Immature natural killer cell (primary cell): ENCODE measurements at regions not wholly inside any gene's neighbourhood (a gene's known extent, or its start where the extent isn't known, plus 50 kb on each side); places are given as distances from the start of the nearest gene placed in this dataset.

Source experiments
- DNase-seq, 3 donors: peaks; one replicate each; pipeline ENCODE4 v3.0.0; 2022; ENCODE audit warnings: mixed read lengths in 1 of 3
- H3K27ac Mint-ChIP-seq, 6 donors: one replicate each; pipeline ENCODE4 v1.8.0; 2020; ENCODE audit warnings: mixed read lengths in 6 of 6, mild to moderate bottlenecking in 5 of 6, inconsistent platforms in 4 of 6, moderate library complexity in 3 of 6
- H3K27me3 Mint-ChIP-seq, 3 donors: one replicate each; pipeline ENCODE4 v1.8.0; 2020 to 2021; ENCODE audit warnings: low read depth in 3 of 3, mild to moderate bottlenecking in 3 of 3, mixed read lengths in 3 of 3, moderate library complexity in 3 of 3, inconsistent platforms in 1 of 3
- H3K36me3 Mint-ChIP-seq, 3 donors: one replicate each; pipeline ENCODE4 v1.8.0; 2020; ENCODE audit warnings: mixed read lengths in 3 of 3, inconsistent platforms in 2 of 3, mild to moderate bottlenecking in 2 of 3
- H3K4me1 Mint-ChIP-seq, 2 donors: one replicate each; pipeline ENCODE4 v1.8.0; 2020; ENCODE audit warnings: inconsistent platforms in 2 of 2, mild to moderate bottlenecking in 2 of 2, mixed read lengths in 2 of 2, moderate library complexity in 1 of 2
- H3K4me3 Mint-ChIP-seq, 5 donors: one replicate each; pipeline ENCODE4 v1.8.0; 2020; ENCODE audit warnings: mild to moderate bottlenecking in 5 of 5, mixed read lengths in 5 of 5, inconsistent platforms in 3 of 5, moderate library complexity in 3 of 5
- H3K9me3 Mint-ChIP-seq, 6 donors: one replicate each; pipeline ENCODE4 v1.8.0; 2020; ENCODE audit warnings: mild to moderate bottlenecking in 6 of 6, mixed read lengths in 6 of 6, inconsistent platforms in 4 of 6, moderate library complexity in 3 of 6

GRCh38 chr10:4201866-4202825, 417.1 kb upstream of the KLF6 start:
- peaks cover 0 to 2% (median 0%) of the 10 kb centered on the region in 6 donors for H3K9me3 Mint-ChIP-seq

GRCh38 chr10:4199196-4199595, 414.2 kb upstream of the KLF6 start:
- H3K27me3 Mint-ChIP-seq, result peaks cover 0 to 8% (median 5%) of the 10 kb centered on the region in 3 donors
- H3K9me3 Mint-ChIP-seq, result no peaks in the 10 kb centered on the region
- H3K4me3 Mint-ChIP-seq, result no peak overlapping the region
- no peak for DNase-seq
- no peaks in the 10 kb centered on the region for H3K4me1 Mint-ChIP-seq
- H3K36me3 Mint-ChIP-seq, result no peaks in the 10 kb centered on the region
- no peak overlapping the region for H3K27ac Mint-ChIP-seq

More at GRCh38 chr10:4201866-4202825, 417.1 kb upstream of the KLF6 start:
- Mint-ChIP-seq H3K36me3 (peaks cover 0 to 4% (median 0%) of the 10 kb centered on the region in 3 donors), H3K27me3 (peaks cover 0 to 9% (median 5%) of the 10 kb centered on the region in 3 donors), H3K4me3 (no peak overlapping the region), H3K27ac (no peak overlapping the region), H3K4me1 (no peaks in the 10 kb centered on the region)
- no peak for DNase-seq

GRCh38 chr10:4198216-4198615, 413.2 kb upstream of the KLF6 start:
- no peaks in the 10 kb centered on the region for H3K9me3 Mint-ChIP-seq
- no peak for DNase-seq
- H3K27ac Mint-ChIP-seq, result no peak overlapping the region
- H3K36me3 Mint-ChIP-seq, result no peaks in the 10 kb centered on the region
- H3K27me3 Mint-ChIP-seq, result peaks cover 0 to 12% (median 5%) of the 10 kb centered on the region in 3 donors
- no peak overlapping the region for H3K4me3 Mint-ChIP-seq
- H3K4me1 Mint-ChIP-seq, result no peaks in the 10 kb centered on the region

- Mint-ChIP-seq H3K4me1 (no peaks in the 10 kb centered on the region), H3K9me3 (no peaks in the 10 kb centered on the region), H3K36me3 (no peaks in the 10 kb centered on the region), H3K27ac (no peak overlapping the region), H3K27me3 (peaks cover 0 to 12% (median 5%) of the 10 kb centered on the region in 3 donors), H3K4me3 (no peak overlapping the region)
- DNase-seq, result no peak
Measured at GRCh38 chr10:4197676-4198075, 412.7 kb upstream of the KLF6 start.

- Mint-ChIP-seq H3K27ac (no peak overlapping the region), H3K4me1 (no peaks in the 10 kb centered on the region), H3K4me3 (no peak overlapping the region), H3K36me3 (no peaks in the 10 kb centered on the region), H3K9me3 (no peaks in the 10 kb centered on the region), H3K27me3 (peaks cover 1 to 12% (median 5%) of the 10 kb centered on the region in 3 donors)
- DNase-seq, result no peak
Measured at GRCh38 chr10:4196771-4197390, 411.9 kb upstream of the KLF6 start.

- Mint-ChIP-seq H3K27ac (no peak overlapping the region), H3K4me3 (no peak overlapping the region), H3K36me3 (no peaks in the 10 kb centered on the region), H3K9me3 (no peaks in the 10 kb centered on the region), H3K27me3 (peaks cover under 1 to 8% (median 1%) of the 10 kb centered on the region in 3 donors), H3K4me1 (no peaks in the 10 kb centered on the region)
- no peak for DNase-seq
Measured at GRCh38 chr10:4196183-4196582, 411.2 kb upstream of the KLF6 start.

- H3K27me3 Mint-ChIP-seq, result peaks cover 0 to 10% (median 1%) of the 10 kb centered on the region in 3 donors
- no peaks in the 10 kb centered on the region for H3K36me3 Mint-ChIP-seq
- no peak overlapping the region for H3K4me3 Mint-ChIP-seq
- no peak overlapping the region for H3K27ac Mint-ChIP-seq
- no peaks in the 10 kb centered on the region for H3K4me1 Mint-ChIP-seq
- no peak for DNase-seq
- no peaks in the 10 kb centered on the region for H3K9me3 Mint-ChIP-seq
Measured at GRCh38 chr10:4195213-4195612, 410.2 kb upstream of the KLF6 start.

GRCh38 chr10:4194231-4194630, 409.2 kb upstream of the KLF6 start:
- Mint-ChIP-seq H3K36me3 (no peaks in the 10 kb centered on the region), H3K4me1 (no peaks in the 10 kb centered on the region), H3K27me3 (peaks cover 0 to 10% (median 3%) of the 10 kb centered on the region in 3 donors), H3K9me3 (no peaks in the 10 kb centered on the region), H3K4me3 (no peak overlapping the region), H3K27ac (no peak overlapping the region)
- DNase-seq, result no peak

- Mint-ChIP-seq H3K4me3 (no peak overlapping the region), H3K4me1 (no peaks in the 10 kb centered on the region), H3K27ac (no peak overlapping the region), H3K9me3 (no peaks in the 10 kb centered on the region), H3K36me3 (no peaks in the 10 kb centered on the region), H3K27me3 (peaks cover 0 to 8% (median 7%) of the 10 kb centered on the region in 3 donors)
- DNase-seq, result no peak
Measured at GRCh38 chr10:4191894-4192293, 406.9 kb upstream of the KLF6 start.

GRCh38 chr10:4191354-4191753, 406.3 kb upstream of the KLF6 start:
- Mint-ChIP-seq H3K4me3 (no peak overlapping the region), H3K27ac (no peak overlapping the region), H3K36me3 (no peaks in the 10 kb centered on the region), H3K27me3 (peaks cover 0 to 8% (median 7%) of the 10 kb centered on the region in 3 donors), H3K9me3 (no peaks in the 10 kb centered on the region), H3K4me1 (no peaks in the 10 kb centered on the region)
- no peak for DNase-seq

GRCh38 chr10:4190876-4191275, 405.9 kb upstream of the KLF6 start:
- no peak for DNase-seq
- Mint-ChIP-seq H3K9me3 (no peaks in the 10 kb centered on the region), H3K36me3 (no peaks in the 10 kb centered on the region), H3K4me1 (no peaks in the 10 kb centered on the region), H3K27ac (no peak overlapping the region), H3K27me3 (peaks cover 0 to 8% (median 7%) of the 10 kb centered on the region in 3 donors), H3K4me3 (no peak overlapping the region)

GRCh38 chr10:4189281-4189680, 404.3 kb upstream of the KLF6 start:
- Mint-ChIP-seq H3K36me3 (no peaks in the 10 kb centered on the region), H3K4me1 (no peaks in the 10 kb centered on the region), H3K27ac (no peak overlapping the region), H3K27me3 (peaks cover 0 to 7% (median 6%) of the 10 kb centered on the region in 3 donors), H3K4me3 (no peak overlapping the region), H3K9me3 (no peaks in the 10 kb centered on the region)
- DNase-seq, result no peak

GRCh38 chr10:4188406-4188805, 403.4 kb upstream of the KLF6 start:
- H3K4me1 Mint-ChIP-seq, result no peaks in the 10 kb centered on the region
- H3K4me3 Mint-ChIP-seq, result no peak overlapping the region

GRCh38 chr10:4186849-4187540, 402.0 kb upstream of the KLF6 start:
- Mint-ChIP-seq H3K27ac (no peak overlapping the region), H3K36me3 (no peaks in the 10 kb centered on the region), H3K4me3 (no peak overlapping the region), H3K4me1 (no peaks in the 10 kb centered on the region), H3K9me3 (no peaks in the 10 kb centered on the region), H3K27me3 (peaks cover 0 to 7% (median 2%) of the 10 kb centered on the region in 3 donors)
- no peak for DNase-seq

More at GRCh38 chr10:4188406-4188805, 403.4 kb upstream of the KLF6 start:
- Mint-ChIP-seq H3K27me3 (peaks cover 0 to 8% (median 3%) of the 10 kb centered on the region in 3 donors), H3K27ac (no peak overlapping the region), H3K36me3 (no peaks in the 10 kb centered on the region), H3K9me3 (no peaks in the 10 kb centered on the region)
- DNase-seq, result no peak
